ENCODE measurements at regions not wholly inside any gene's neighbourhood (a gene's known extent, or its start where the extent isn't known, plus 50 kb on each side); places are given as distances from the start of the nearest gene placed in this dataset.

GRCh38 chr4:182973941-182974340 is 56.8 kb upstream of the DCTD start (continued):
- TF ChIP-seq ZNF331 (CRISPR knock-in tag; IDR thresholded peaks at IDR 0.05; ENCODE audit: low read depth) (no peak), NANOG (IDR thresholded peaks at IDR 0.05; ENCODE audit: borderline replicate concordance) (no peak), ZNF114 (CRISPR knock-in tag; IDR thresholded peaks at IDR 0.05) (no peak), POLR2AphosphoS5 (IDR thresholded peaks at IDR 0.05; ENCODE audit: low read depth) (no peak), JUNB (IDR thresholded peaks at IDR 0.05; ENCODE audit: unreplicated experiment) (no peak)
- TF ChIP-seq, protein P1, sequence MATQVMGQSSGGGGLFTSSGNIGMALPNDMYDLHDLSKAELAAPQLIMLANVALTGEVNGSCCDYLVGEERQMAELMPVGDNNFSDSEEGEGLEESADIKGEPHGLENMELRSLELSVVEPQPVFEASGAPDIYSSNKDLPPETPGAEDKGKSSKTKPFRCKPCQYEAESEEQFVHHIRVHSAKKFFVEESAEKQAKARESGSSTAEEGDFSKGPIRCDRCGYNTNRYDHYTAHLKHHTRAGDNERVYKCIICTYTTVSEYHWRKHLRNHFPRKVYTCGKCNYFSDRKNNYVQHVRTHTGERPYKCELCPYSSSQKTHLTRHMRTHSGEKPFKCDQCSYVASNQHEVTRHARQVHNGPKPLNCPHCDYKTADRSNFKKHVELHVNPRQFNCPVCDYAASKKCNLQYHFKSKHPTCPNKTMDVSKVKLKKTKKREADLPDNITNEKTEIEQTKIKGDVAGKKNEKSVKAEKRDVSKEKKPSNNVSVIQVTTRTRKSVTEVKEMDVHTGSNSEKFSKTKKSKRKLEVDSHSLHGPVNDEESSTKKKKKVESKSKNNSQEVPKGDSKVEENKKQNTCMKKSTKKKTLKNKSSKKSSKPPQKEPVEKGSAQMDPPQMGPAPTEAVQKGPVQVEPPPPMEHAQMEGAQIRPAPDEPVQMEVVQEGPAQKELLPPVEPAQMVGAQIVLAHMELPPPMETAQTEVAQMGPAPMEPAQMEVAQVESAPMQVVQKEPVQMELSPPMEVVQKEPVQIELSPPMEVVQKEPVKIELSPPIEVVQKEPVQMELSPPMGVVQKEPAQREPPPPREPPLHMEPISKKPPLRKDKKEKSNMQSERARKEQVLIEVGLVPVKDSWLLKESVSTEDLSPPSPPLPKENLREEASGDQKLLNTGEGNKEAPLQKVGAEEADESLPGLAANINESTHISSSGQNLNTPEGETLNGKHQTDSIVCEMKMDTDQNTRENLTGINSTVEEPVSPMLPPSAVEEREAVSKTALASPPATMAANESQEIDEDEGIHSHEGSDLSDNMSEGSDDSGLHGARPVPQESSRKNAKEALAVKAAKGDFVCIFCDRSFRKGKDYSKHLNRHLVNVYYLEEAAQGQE (IDR thresholded peaks at IDR 0.05; ENCODE audit: unreplicated experiment) = no peak

- H3F3A ChIP-seq (replicated peaks; ENCODE audit: low read depth) = no peaks in the 10 kb centered on the region
- no peak overlapping the region for H3K27ac ChIP-seq (ENCODE audit: low read depth)
- Mint-ChIP-seq H3K4me3 (no peak overlapping the region), H3K4me1 (peaks cover 12% of the 10 kb centered on the region; the same call in 2 of the 3 replicates), H3K27me3 (ENCODE audit: insufficient read depth, low read depth, poor library complexity) (peaks cover 5% of the 10 kb centered on the region), H3K9me3 (0 out of 3 replicates have a peak, but pooled peaks cover 2% of the 10 kb centered on the region), H3K27ac (no peak overlapping the region), H3K36me3 (ENCODE audit: low read depth) (no peaks in the 10 kb centered on the region)
- DNase-seq (ENCODE audit: low spot score) (no peak), ATAC-seq (no peak)
- peaks cover 9% of the 10 kb centered on the region for H3K9me2 ChIP-seq (ENCODE audit: insufficient read depth)
- no peak overlapping the region for H3K4me3 ChIP-seq
- H3K79me2 ChIP-seq (replicated peaks; ENCODE audit: insufficient read depth) = no peaks in the 10 kb centered on the region
- peak overlapping the region; percentile 98 for H2AFZ ChIP-seq
- no peaks in the 10 kb centered on the region for H3K36me3 ChIP-seq (ENCODE audit: insufficient read depth)
- peaks cover 8% of the 10 kb centered on the region; the same call in 1 of the 2 replicates for H3K4me1 ChIP-seq (ENCODE audit: insufficient read depth)
- H4K20me1 ChIP-seq (replicated peaks; ENCODE audit: insufficient read depth) = no peaks in the 10 kb centered on the region
- no peaks in the 10 kb centered on the region for H3K27me3 ChIP-seq (ENCODE audit: insufficient read depth)
- no peak overlapping the region for H3K4me2 ChIP-seq
- TF ChIP-seq STAT1 (IDR thresholded peaks at IDR 0.05; ENCODE audit: unreplicated experiment) (no peak), EZH2 (IDR thresholded peaks at IDR 0.05; ENCODE audit: low read depth, unreplicated experiment) (no peak), POLR2AphosphoS5 (IDR thresholded peaks at IDR 0.05; ENCODE audit: low read depth) (no peak), CTCF (conservative IDR thresholded peaks at IDR 0.05; ENCODE audit: low read depth in 2 of 2) (no peak), ZNF331 (CRISPR knock-in tag; IDR thresholded peaks at IDR 0.05; ENCODE audit: low read depth) (no peak)
- TF ChIP-seq, protein P2, sequence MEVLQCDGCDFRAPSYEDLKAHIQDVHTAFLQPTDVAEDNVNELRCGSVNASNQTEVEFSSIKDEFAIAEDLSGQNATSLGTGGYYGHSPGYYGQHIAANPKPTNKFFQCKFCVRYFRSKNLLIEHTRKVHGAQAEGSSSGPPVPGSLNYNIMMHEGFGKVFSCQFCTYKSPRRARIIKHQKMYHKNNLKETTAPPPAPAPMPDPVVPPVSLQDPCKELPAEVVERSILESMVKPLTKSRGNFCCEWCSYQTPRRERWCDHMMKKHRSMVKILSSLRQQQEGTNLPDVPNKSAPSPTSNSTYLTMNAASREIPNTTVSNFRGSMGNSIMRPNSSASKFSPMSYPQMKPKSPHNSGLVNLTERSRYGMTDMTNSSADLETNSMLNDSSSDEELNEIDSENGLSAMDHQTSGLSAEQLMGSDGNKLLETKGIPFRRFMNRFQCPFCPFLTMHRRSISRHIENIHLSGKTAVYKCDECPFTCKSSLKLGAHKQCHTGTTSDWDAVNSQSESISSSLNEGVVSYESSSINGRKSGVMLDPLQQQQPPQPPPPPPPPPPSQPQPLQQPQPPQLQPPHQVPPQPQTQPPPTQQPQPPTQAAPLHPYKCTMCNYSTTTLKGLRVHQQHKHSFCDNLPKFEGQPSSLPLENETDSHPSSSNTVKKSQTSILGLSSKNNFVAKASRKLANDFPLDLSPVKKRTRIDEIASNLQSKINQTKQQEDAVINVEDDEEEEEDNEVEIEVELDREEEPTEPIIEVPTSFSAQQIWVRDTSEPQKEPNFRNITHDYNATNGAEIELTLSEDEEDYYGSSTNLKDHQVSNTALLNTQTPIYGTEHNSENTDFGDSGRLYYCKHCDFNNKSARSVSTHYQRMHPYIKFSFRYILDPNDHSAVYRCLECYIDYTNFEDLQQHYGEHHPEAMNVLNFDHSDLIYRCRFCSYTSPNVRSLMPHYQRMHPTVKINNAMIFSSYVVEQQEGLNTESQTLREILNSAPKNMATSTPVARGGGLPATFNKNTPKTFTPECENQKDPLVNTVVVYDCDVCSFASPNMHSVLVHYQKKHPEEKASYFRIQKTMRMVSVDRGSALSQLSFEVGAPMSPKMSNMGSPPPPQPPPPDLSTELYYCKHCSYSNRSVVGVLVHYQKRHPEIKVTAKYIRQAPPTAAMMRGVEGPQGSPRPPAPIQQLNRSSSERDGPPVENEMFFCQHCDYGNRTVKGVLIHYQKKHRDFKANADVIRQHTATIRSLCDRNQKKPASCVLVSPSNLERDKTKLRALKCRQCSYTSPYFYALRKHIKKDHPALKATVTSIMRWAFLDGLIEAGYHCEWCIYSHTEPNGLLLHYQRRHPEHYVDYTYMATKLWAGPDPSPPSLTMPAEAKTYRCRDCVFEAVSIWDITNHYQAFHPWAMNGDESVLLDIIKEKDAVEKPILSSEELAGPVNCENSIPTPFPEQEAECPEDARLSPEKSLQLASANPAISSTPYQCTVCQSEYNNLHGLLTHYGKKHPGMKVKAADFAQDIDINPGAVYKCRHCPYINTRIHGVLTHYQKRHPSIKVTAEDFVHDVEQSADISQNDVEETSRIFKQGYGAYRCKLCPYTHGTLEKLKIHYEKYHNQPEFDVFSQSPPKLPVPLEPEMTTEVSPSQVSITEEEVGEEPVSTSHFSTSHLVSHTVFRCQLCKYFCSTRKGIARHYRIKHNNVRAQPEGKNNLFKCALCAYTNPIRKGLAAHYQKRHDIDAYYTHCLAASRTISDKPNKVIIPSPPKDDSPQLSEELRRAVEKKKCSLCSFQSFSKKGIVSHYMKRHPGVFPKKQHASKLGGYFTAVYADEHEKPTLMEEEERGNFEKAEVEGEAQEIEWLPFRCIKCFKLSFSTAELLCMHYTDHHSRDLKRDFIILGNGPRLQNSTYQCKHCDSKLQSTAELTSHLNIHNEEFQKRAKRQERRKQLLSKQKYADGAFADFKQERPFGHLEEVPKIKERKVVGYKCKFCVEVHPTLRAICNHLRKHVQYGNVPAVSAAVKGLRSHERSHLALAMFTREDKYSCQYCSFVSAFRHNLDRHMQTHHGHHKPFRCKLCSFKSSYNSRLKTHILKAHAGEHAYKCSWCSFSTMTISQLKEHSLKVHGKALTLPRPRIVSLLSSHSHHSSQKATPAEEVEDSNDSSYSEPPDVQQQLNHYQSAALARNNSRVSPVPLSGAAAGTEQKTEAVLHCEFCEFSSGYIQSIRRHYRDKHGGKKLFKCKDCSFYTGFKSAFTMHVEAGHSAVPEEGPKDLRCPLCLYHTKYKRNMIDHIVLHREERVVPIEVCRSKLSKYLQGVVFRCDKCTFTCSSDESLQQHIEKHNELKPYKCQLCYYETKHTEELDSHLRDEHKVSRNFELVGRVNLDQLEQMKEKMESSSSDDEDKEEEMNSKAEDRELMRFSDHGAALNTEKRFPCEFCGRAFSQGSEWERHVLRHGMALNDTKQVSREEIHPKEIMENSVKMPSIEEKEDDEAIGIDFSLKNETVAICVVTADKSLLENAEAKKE (CRISPR knock-in tag; IDR thresholded peaks at IDR 0.05) = no peak
- TF ChIP-seq, protein P1 (IDR thresholded peaks at IDR 0.05; ENCODE audit: unreplicated experiment) = no peak
These were observed 56.3 kb upstream of the DCTD start for GRCh38 chr4:182973511-182973911.
